ENCODE measurements at regions not wholly inside any gene's neighbourhood (a gene's known extent, or its start where the extent isn't known, plus 50 kb on each side); places are given as distances from the start of the nearest gene placed in this dataset.

- ChIA-PET CTCF (ENCODE audit: partially characterized antibody) (interaction anchor here (1.0 to 5.4 kb wide), 7 partner anchors 8 to 314 kb away, joined by 3 to 54 read pairs (median 5); no protein-coding TSS in a partner anchor), POLR2A (ENCODE audit: partially characterized antibody) (no interaction called here)
- Histone ChIP-seq H4K20me1 (replicated peaks in 1 of 2; ENCODE audit: control insufficient read depth in 1 of 2, insufficient read depth in 2 of 2, low read length in 2 of 2) (no peaks in the 10 kb centered on the region), H2BK12ac (ENCODE audit: low read depth, low read length) (no peak overlapping the region; the same call in 1 of the 2 replicates), H3K56ac (replicated peaks; ENCODE audit: insufficient read length, low read depth, low read length) (no peak overlapping the region), H2AK5ac (ENCODE audit: low read depth, low read length) (no peak overlapping the region), H3K4me3 (ENCODE audit: extremely low read depth in 1 of 4, insufficient read depth in 2 of 4, low read depth in 3 of 4, low read length in 4 of 4) (no peak overlapping the region), H2BK20ac (ENCODE audit: low read length) (no peak overlapping the region), H3K23me2 (ENCODE audit: low read depth, low read length) (no peaks in the 10 kb centered on the region), H3K4me2 (ENCODE audit: insufficient read depth in 1 of 2, low read depth in 2 of 2, low read length in 2 of 2) (no peak overlapping the region), H4K8ac (ENCODE audit: extremely low read depth, insufficient read depth, low read length) (no peak overlapping the region), H3K9me3 (ENCODE audit: insufficient read depth in 2 of 2, low read depth in 1 of 2, low read length in 1 of 2) (no peaks in the 10 kb centered on the region; a peak in 2 of 4 replicates), H3K9ac (replicated peaks in 1 of 4; ENCODE audit: extremely low read depth in 1 of 4, low read depth in 3 of 4, low read length in 3 of 4) (no peak overlapping the region), H4K5ac (ENCODE audit: insufficient read length, low read depth, low read length) (no peak overlapping the region), H2AFZ (ENCODE audit: low read length) (no peak overlapping the region), H3K23ac (ENCODE audit: insufficient read length) (no peak overlapping the region), H2BK15ac (ENCODE audit: low read length) (0 out of 2 replicates have a peak overlapping the region, but pooled peaks have one; percentile 50), H3K79me1 (ENCODE audit: low read depth, low read length) (no peaks in the 10 kb centered on the region), H3K36me3 (ENCODE audit: control insufficient read depth in 2 of 4, insufficient read depth in 4 of 4, low read length in 3 of 4) (no peaks in the 10 kb centered on the region), H2BK5ac (ENCODE audit: low read depth, low read length) (no peak overlapping the region), H3K27me3 (replicated peaks in 1 of 4; ENCODE audit: control insufficient read depth in 3 of 4, extremely low read depth in 1 of 4, insufficient read depth in 3 of 4, low read length in 3 of 4) (no peaks in the 10 kb centered on the region), H3K14ac (ENCODE audit: insufficient read length) (no peak overlapping the region), H3K18ac (ENCODE audit: extremely low read depth, low read length) (no peak overlapping the region), H3K4me1 (replicated peaks in 1 of 4; ENCODE audit: control insufficient read depth in 3 of 4, insufficient read depth in 4 of 4, low read length in 3 of 4) (peaks cover 0 to 4% (median 0%) of the 10 kb centered on the region in 4 experiments; a peak in 2 of 7 replicates), H3K27ac (ENCODE audit: low read depth, low read length) (no peak overlapping the region), H2BK120ac (replicated peaks; ENCODE audit: low read depth, low read length) (no peak overlapping the region), H3K4ac (replicated peaks; ENCODE audit: insufficient read length, low read depth, low read length) (no peak overlapping the region), H4K91ac (replicated peaks; ENCODE audit: insufficient read length, low read length) (no peak overlapping the region), H3K79me2 (ENCODE audit: control insufficient read depth in 1 of 2, insufficient read depth in 2 of 2, low read length in 2 of 2) (no peaks in the 10 kb centered on the region)
- WGBS, 2 experiments (ENCODE audit: extremely low coverage in 1 of 2, insufficient coverage in 1 of 2, insufficient read length in 1 of 2, insufficient replicate concordance in 2 of 2, low coverage in 1 of 2, low lambda C conversion rate in 2 of 2, missing lambda C conversion rate in 1 of 2): 89% methylated on average over 14 of the region's 14 CpGs; no CpG with 5 or more reads in 1 of the 2 experiments
- no peak for DNase-seq (ENCODE audit: low read depth in 1 of 2, low spot score in 2 of 2)
- no peak for FAIRE-seq
- TF ChIP-seq ATF2 (IDR thresholded peaks at IDR 0.05; ENCODE audit: low read length): no peak
These were observed 167.0 kb downstream of the SMIM20 start for GRCh38 chr4:26080870-26081628.

All from H1 (cell line).